ENCODE measurements at regions not wholly inside any gene's neighbourhood (a gene's known extent, or its start where the extent isn't known, plus 50 kb on each side); places are given as distances from the start of the nearest gene placed in this dataset.

GRCh38 chr3:99110401-99110800 lies 208.9 kb upstream of the DCBLD2 start (continued):
- TF ChIP-seq MXD1 (CRISPR knock-in tag; IDR thresholded peaks at IDR 0.05) (no peak), FLYWCH1 (CRISPR knock-in tag; IDR thresholded peaks at IDR 0.05) (no peak), CBX1 (IDR thresholded peaks at IDR 0.05; ENCODE audit: low read depth) (no peak), ZNF557 (CRISPR knock-in tag; IDR thresholded peaks at IDR 0.05) (no peak)

- H3K27me3 ChIP-seq (ENCODE audit: control insufficient read depth in 1 of 2, insufficient read depth in 2 of 2, low read length in 2 of 2), result no peaks in the 10 kb centered on the region
- no peak overlapping the region for H3K27ac ChIP-seq (ENCODE audit: extremely low read length, insufficient read depth, low read length)
- 0% methylated on average over 2 of the region's 2 CpGs for WGBS (ENCODE audit: low lambda C conversion rate)
- H3K36me3 ChIP-seq (replicated peaks in 1 of 2; ENCODE audit: control insufficient read depth in 1 of 2, insufficient read depth in 2 of 2, low read length in 2 of 2), result no peaks in the 10 kb centered on the region
- no peak for ATAC-seq
- H3K4me2 ChIP-seq (ENCODE audit: low read depth, low read length), result no peak overlapping the region
- TF ChIP-seq ZSCAN22 (CRISPR knock-in tag; IDR thresholded peaks at IDR 0.05) (no peak), NFYC (CRISPR knock-in tag; IDR thresholded peaks at IDR 0.05) (no peak), HNF1B (CRISPR knock-in tag; IDR thresholded peaks at IDR 0.05) (no peak), MNT (IDR thresholded peaks at IDR 0.05) (peak; percentile 52; the same call in 1 of the 2 replicates), SNAPC5 (CRISPR knock-in tag; IDR thresholded peaks at IDR 0.05; ENCODE audit: borderline replicate concordance) (no peak), ZNF564 (CRISPR knock-in tag; IDR thresholded peaks at IDR 0.05) (no peak)
- CTCF ChIA-PET (ENCODE audit: low intra/inter-chr PET ratio, low total read pairs), result no interaction called here
- H3K4me3 ChIP-seq (replicated peaks in 1 of 3; ENCODE audit: insufficient read depth in 1 of 3, low read depth in 2 of 3, low read length in 3 of 3), result no peak overlapping the region
- H3K79me2 ChIP-seq (ENCODE audit: insufficient read depth, low read length), result no peaks in the 10 kb centered on the region
- H2AFZ ChIP-seq (ENCODE audit: low read length), result no peak overlapping the region
- DNase-seq (ENCODE audit: low spot score), result no peak
- no peak for FAIRE-seq
- H3K9me3 ChIP-seq (ENCODE audit: low read length), result no peaks in the 10 kb centered on the region
- H3K4me1 ChIP-seq (ENCODE audit: insufficient read depth, low read length), result no peaks in the 10 kb centered on the region
- intact Hi-C loops (cut with micrococcal nuclease; ENCODE audit: unreplicated experiment), result no loop called here
- no peaks in the 10 kb centered on the region for H4K20me1 ChIP-seq (ENCODE audit: insufficient read depth, low read length)
- H3K9ac ChIP-seq (ENCODE audit: insufficient read depth, low read depth, low read length), result no peak overlapping the region
- POLR2A ChIA-PET, result no interaction called here
- no TSS peak for BruUV-seq (replicated peaks)
- in situ Hi-C loops (cut with HindIII; ENCODE audit: extremely low pct_ligation_motif_present, low pct_unique_long_range_greater_than_20kb), result no loop called here
Observed at GRCh38 chr3:99108508-99108907, 207.0 kb upstream of the DCBLD2 start.

Data from HepG2 (cell line).